ENCODE measurements at regions not wholly inside any gene's neighbourhood (a gene's known extent, or its start where the extent isn't known, plus 50 kb on each side); places are given as distances from the start of the nearest gene placed in this dataset.
"Not testable (repeated sequence)": the region's sequence is repeated elsewhere in the genome, so short reads cannot be mapped to it uniquely, and the experiment has no call there.

DNA sequence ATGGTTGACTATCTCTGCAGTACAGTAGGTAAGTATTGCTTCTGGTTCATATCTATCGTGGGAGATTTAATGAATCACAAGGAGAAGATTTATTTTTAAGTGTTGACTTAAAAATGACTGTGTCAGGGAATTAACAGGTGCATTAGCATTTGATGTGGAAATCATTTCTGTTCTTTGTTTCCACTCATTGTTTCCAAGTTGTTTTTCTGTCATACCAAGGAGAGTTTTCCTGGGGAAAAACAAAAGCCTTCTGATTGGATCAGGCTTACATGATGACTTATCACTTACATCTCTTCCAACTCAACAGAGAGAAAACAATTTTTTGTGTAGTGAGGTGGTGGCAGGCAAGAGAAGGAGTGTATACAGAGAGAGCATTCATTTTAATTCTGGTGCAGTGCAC, 686.4 kb downstream of the HTR1B start:
- DNase-seq (ENCODE audit: low read depth): no peak

DNA sequence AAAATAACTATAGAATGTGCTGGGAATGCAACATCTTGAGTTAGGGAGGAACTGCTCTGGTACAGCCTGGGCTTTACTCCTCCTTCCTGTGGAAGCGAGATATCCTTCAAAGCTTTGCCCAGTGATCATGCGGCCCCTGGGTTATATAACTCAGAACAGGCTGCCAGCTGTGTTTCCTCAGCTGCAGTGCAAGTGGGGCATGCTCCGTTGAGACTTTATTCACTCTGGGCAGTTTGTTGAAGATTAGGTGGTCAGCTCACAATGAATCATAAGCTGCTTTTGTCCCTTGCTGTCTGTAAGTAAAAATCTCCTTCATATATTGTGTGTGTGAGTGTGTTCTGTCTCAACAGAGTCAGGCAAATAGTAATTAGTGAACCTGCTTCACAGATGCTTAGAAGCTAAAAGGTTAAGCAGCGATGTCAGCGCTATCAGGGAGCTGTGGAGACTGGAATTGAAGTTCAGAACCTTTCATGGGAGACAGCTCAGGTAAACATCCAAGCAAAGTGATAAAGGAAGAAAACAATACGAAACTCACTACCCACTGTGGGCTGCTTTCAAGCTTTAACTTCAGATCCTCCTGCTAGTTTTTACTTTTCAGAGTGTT, 688.4 kb downstream of the HTR1B start:
- no peak for DNase-seq (ENCODE audit: low read depth)

GRCh38 chr6:76772951-76773350, 690.3 kb downstream of the HTR1B start:
- DNase-seq (ENCODE audit: low read depth): no peak

DNA sequence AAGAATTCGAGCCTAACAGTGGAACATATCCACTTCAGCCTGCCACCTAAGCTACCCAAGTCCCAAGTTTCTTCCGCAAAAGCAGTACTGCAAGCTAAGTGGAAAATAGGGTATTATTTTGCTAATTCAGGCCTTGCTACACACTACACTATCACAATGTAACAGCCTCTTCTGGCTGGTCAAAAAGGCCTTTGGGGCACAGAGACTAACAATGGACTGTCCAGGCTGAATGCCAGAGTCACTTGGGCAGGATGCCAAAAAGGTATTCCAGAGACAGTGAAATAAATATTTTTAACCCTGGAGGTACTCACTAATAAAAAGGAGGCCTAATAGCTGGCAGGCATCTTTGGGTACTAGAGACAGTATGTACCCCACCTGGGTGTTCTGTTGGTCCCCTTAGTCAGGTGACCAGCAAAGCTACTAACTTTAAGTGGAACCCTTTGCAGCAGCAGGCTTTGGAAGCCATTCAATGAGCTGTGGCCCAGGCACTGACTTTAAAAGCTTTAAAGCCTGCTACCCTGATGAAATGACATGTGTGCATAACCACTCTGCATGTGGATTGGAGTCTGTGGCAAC, 692.1 kb downstream of the HTR1B start:
- DNase-seq (ENCODE audit: low read depth): no peak

DNA sequence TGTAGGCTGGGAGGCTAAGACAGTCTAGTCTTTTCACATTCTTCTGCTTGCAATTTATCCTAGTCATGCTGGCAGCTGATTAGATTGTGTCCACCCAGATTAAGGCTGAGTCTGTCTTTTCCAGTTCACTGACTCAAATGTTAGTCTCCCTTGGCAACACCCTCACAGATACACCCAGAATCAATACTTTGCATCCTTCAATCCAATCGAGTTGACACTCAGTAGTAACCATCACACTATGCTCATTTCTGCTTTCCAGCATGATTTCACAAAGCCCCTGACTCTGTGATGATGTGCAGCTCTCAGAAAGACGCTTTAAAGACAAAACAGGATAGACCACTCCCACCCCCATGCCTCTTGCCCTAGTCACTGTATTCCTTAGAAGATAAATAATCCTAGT, 693.0 kb downstream of the HTR1B start:
- DNase-seq (ENCODE audit: low read depth): no peak

DNA sequence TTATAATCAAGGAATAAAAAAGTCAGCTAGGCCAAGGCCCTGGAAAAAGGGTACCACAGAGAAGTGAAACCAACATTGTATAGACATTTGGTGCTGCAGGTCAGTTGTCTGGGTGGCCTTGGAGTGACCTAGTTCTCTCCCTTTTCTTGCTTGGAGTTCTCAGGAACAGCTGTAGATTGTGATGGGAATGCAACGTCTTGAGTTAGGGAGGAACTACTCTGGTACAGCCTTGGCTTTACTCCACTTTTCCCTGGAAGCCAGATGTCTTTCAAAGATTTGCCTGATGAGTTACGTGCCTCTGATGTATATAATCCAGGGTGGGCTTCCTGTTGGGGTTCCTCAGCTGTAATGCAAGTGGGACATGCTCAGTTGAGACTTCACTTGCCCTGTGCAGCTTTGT, 694.7 kb downstream of the HTR1B start:
- no peak for DNase-seq (ENCODE audit: low read depth)

GRCh38 chr6:76764057-76764456, 691.6 kb upstream of the IMPG1 start:
- DNase-seq (ENCODE audit: low read depth): no peak

DNA sequence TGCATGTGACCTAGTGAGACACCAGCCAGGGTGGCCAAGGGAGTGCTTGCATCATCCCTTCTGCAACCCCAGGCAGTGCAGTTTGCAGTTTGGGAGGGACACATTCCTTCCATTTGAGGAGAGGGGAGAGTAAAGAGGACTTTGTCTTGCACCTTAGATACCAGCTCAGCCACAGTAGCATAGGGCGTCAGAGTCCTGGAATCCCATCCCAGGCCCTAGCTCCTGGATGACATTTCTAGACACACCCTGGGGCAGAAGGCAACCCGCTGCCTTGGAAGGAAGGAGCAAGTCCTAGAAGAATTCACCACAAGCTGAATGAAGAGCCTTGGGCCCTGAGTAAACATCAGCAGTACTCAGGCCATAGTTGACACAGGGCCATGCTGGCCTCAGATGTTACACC, 680.4 kb upstream of the IMPG1 start:
- DNase-seq (ENCODE audit: low read depth): no peak

DNA sequence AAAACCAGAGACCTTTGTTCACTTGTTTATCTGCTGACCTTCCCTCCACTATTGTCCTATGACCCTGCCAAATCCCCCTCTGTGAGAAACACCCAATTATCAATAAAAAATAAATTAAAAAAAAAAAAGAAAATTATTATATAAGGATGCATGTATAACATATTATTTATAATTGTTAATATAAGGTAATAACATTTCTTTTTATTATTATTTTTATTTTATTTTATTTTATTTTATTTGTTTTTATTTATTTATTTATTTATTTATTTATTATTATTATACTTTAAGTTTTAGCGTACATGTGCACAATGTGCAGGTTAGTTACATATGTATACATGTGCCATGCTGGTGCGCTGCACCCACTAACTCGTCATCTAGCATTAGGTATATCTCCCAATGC, 672.9 kb upstream of the IMPG1 start:
- not testable (repeated sequence) for DNase-seq (ENCODE audit: low read depth)

- DNase-seq (ENCODE audit: low read depth): not testable (repeated sequence)
These were observed 671.8 kb upstream of the IMPG1 start for GRCh38 chr6:76744151-76744720.

- DNase-seq (ENCODE audit: low read depth): no peak
These were observed 670.5 kb upstream of the IMPG1 start for GRCh38 chr6:76742919-76743318.

- DNase-seq (ENCODE audit: low read depth): no peak
These were observed 647.0 kb upstream of the IMPG1 start for GRCh38 chr6:76719449-76719848.

GRCh38 chr6:76708641-76709331, 636.3 kb upstream of the IMPG1 start:
- no peak for DNase-seq (ENCODE audit: low read depth)

GRCh38 chr6:76707630-76708029, 635.2 kb upstream of the IMPG1 start:
- DNase-seq (ENCODE audit: low read depth): no peak

- no peak for DNase-seq (ENCODE audit: low read depth)
These were observed 634.2 kb upstream of the IMPG1 start for GRCh38 chr6:76706631-76707030.

- no peak for DNase-seq (ENCODE audit: low read depth)
These were observed 633.6 kb upstream of the IMPG1 start for GRCh38 chr6:76706086-76706485.

DNA sequence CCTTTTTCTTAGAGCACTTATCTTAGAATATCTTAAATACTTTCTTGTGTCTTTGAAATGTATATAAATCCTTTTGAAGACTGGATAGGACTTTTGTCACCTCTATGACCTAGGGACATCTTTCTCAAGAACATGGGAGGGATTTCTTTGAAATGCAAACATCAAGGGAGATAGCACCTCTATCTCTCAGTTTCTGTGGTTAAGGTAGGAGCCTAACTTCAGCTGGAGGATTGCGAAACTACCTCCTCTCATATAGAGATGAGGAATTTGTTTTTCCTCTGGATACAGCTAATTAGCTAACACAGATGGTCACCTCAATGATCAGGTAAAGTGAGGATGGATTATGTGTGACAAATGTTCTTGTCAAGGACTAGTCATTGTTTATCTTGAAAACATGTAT, 631.3 kb upstream of the IMPG1 start:
- DNase-seq (ENCODE audit: low read depth): no peak

DNA sequence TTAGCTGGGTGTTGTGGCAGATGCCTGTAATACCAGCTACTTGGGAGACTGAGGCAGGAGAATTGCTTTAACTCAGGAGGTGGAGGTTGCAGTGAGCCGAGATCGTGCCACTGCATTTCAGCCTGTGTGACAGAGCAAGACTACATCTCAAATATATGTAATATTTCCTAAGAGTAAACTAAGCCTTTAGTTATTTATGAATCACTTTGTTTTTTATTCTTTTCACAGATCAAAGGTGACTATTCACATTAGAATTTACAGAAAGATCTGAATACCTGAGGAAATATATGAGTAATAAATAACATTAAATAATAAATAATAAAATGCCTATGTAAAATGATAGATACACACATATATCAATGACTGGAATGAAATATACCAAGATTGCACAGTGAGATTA, 630.8 kb upstream of the IMPG1 start:
- no peak for DNase-seq (ENCODE audit: low read depth)

GRCh38 chr6:76702187-76702586, 629.7 kb upstream of the IMPG1 start:
- no peak for DNase-seq (ENCODE audit: low read depth)

DNA sequence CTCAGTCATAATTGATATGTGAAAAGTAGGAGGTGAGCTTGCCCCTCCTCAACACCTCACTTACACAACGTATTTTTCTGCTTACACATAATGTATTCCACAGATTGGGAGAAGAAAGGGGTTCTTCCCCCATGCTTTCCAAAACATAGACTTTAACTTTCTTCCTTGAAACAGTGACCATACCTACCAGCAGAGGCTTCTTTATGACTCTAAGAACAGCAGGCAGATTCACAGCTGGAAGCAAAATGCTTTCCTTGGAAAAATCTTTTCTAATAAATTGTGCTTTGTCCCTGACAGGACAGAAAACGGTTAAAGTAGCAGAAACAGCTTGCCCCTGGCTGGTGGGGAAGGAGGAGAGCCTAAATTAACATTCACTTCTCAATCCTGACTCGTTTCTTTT, 629.1 kb upstream of the IMPG1 start:
- no peak for DNase-seq (ENCODE audit: low read depth)

DNA sequence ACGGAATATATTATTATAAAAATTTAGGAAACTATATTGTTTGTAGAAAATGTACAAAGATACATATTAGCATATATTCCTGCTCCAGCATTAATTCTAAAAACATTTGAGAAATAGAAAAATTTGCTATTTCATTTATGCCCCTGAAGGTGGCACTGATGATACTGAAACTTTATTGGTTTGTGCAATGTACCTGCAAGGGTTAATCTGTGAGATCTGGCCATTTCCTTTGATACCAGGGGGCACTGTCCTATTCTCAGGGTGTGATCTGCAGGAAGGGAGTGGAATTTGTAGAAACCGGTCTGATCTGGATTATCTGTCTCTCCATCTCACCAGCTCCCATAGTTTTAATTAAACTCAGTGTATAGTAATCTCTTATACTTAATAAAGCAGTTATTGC, 625.1 kb upstream of the IMPG1 start:
- DNase-seq (ENCODE audit: low read depth): peak; percentile 10

GRCh38 chr6:76694795-76695194, 622.3 kb upstream of the IMPG1 start:
- DNase-seq (ENCODE audit: low read depth): no peak

DNA sequence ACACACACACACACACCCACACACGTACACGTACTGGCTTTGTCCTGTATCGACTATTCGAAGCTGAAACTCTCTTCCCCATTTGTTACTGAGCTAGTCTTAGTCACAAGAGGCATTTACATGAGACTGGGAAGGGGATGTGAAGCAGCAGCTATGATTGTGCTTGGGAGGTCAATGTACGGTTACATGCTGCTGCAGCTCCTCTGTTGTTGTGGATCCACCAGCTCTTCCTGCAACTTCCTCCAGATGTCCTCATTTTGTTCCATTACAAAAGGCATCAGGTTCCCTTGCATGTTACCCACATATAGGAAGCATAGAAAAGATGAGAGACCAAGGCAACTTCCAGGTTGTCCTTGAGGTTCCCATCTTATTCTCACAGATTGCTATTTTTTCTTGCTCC, 612.4 kb upstream of the IMPG1 start:
- no peak for DNase-seq (ENCODE audit: low read depth)
